HEK293 (cell line): ENCODE measurements at regions not wholly inside any gene's neighbourhood (a gene's known extent, or its start where the extent isn't known, plus 50 kb on each side); places are given as distances from the start of the nearest gene placed in this dataset.
A peak's percentile ranks its signal among the peaks of the same experiment; 100 is the strongest.

Source experiments
- GLI4 ChIP-seq: fragments of 450-650 bp; formaldehyde crosslinking; IDR thresholded peaks from 2 replicates; pipeline ENCODE4 v1.5.1; 2016; ENCODE audit warnings: missing biosample characterization, missing genetic modification characterization
- GLIS1 ChIP-seq: fragments of 450-650 bp; formaldehyde crosslinking; IDR thresholded peaks from 2 replicates; pipeline ENCODE4 v1.5.1; 2016; ENCODE audit warnings: missing biosample characterization, missing genetic modification characterization
- KLF8 ChIP-seq: fragments of 450-650 bp; formaldehyde crosslinking; IDR thresholded peaks from 2 replicates; pipeline ENCODE4 v1.5.1; 2016; ENCODE audit warnings: missing biosample characterization, missing genetic modification characterization
- MZF1 ChIP-seq: fragments of 450-650 bp; formaldehyde crosslinking; IDR thresholded peaks from 2 replicates; pipeline ENCODE4 v1.5.1; 2017; ENCODE audit warnings: missing biosample characterization, missing genetic modification characterization, borderline replicate concordance
- RBAK ChIP-seq: fragments of 450-650 bp; formaldehyde crosslinking; IDR thresholded peaks from 2 replicates; pipeline ENCODE4 v1.5.1; 2016; ENCODE audit warnings: missing biosample characterization, missing genetic modification characterization
- SETDB1 ChIP-seq: IDR thresholded peaks from one replicate; pipeline ENCODE4 v1.6.1; 2017; ENCODE audit warnings: mild to moderate bottlenecking, low read length, moderate library complexity, mixed read lengths; ENCODE audit not compliant: insufficient read length
- SP2 ChIP-seq: fragments of 450-650 bp; formaldehyde crosslinking; IDR thresholded peaks from 2 replicates; pipeline ENCODE4 v1.5.1; 2016; ENCODE audit warnings: missing biosample characterization, missing genetic modification characterization
- YY1 ChIP-seq: fragments of 450-650 bp; formaldehyde crosslinking; IDR thresholded peaks from 2 replicates; pipeline ENCODE4 v1.5.1; 2018; ENCODE audit warnings: missing biosample characterization, missing genetic modification characterization
- ZBTB20 ChIP-seq: fragments of 450-650 bp; formaldehyde crosslinking; IDR thresholded peaks from 2 replicates; pipeline ENCODE4 v1.5.1; 2016; ENCODE audit warnings: missing biosample characterization, missing genetic modification characterization
- ZBTB48 ChIP-seq: fragments of 450-650 bp; formaldehyde crosslinking; IDR thresholded peaks from 2 replicates; pipeline ENCODE4 v1.5.1; 2016; ENCODE audit warnings: missing biosample characterization, missing genetic modification characterization
- ZBTB8A ChIP-seq: fragments of 450-650 bp; formaldehyde crosslinking; IDR thresholded peaks from 2 replicates; pipeline ENCODE4 v1.5.1; 2016; ENCODE audit warnings: missing biosample characterization, missing genetic modification characterization
- ZEB2 ChIP-seq: fragments of 450-650 bp; formaldehyde crosslinking; IDR thresholded peaks from 2 replicates; pipeline ENCODE4 v1.5.1; 2016; ENCODE audit warnings: missing biosample characterization, missing genetic modification characterization
- ZFP37 ChIP-seq: fragments of 450-650 bp; formaldehyde crosslinking; IDR thresholded peaks from 2 replicates; pipeline ENCODE4 v1.5.1; 2016; ENCODE audit warnings: missing biosample characterization, missing genetic modification characterization
- ZFP69B ChIP-seq: fragments of 450-650 bp; formaldehyde crosslinking; IDR thresholded peaks from 2 replicates; pipeline ENCODE4 v1.5.1; 2016; ENCODE audit warnings: missing biosample characterization, missing genetic modification characterization
- ZIC2 ChIP-seq: fragments of 450-650 bp; formaldehyde crosslinking; IDR thresholded peaks from 2 replicates; pipeline ENCODE4 v1.5.1; 2016; ENCODE audit warnings: missing biosample characterization, missing genetic modification characterization
- ZNF10 ChIP-seq: fragments of 450-650 bp; formaldehyde crosslinking; IDR thresholded peaks from 2 replicates; pipeline ENCODE4 v1.5.1; 2017; ENCODE audit warnings: missing biosample characterization, missing genetic modification characterization
- ZNF184 ChIP-seq: fragments of 450-650 bp; IDR thresholded peaks from 2 replicates; pipeline ENCODE4 v1.5.1; 2018; ENCODE audit warnings: missing biosample characterization, mild to moderate bottlenecking, missing genetic modification characterization
- ZNF2 ChIP-seq: fragments of 450-650 bp; formaldehyde crosslinking; IDR thresholded peaks from 2 replicates; pipeline ENCODE4 v1.5.1; 2016; ENCODE audit warnings: missing biosample characterization, missing genetic modification characterization
- ZNF214 ChIP-seq: fragments of 450-650 bp; formaldehyde crosslinking; IDR thresholded peaks from 2 replicates; pipeline ENCODE4 v1.5.1; 2017; ENCODE audit warnings: missing biosample characterization, mild to moderate bottlenecking, missing genetic modification characterization, borderline replicate concordance
- ZNF341 ChIP-seq: fragments of 450-650 bp; formaldehyde crosslinking; IDR thresholded peaks from 2 replicates; pipeline ENCODE4; 2016; ENCODE audit warnings: low read depth, missing biosample characterization, missing genetic modification characterization
- ZNF391 ChIP-seq: fragments of 450-650 bp; formaldehyde crosslinking; IDR thresholded peaks from 2 replicates; pipeline ENCODE4 v1.5.1; 2016; ENCODE audit warnings: low read depth, missing biosample characterization, missing genetic modification characterization, borderline replicate concordance
- ZNF416 ChIP-seq: fragments of 450-650 bp; formaldehyde crosslinking; IDR thresholded peaks from 2 replicates; pipeline ENCODE4 v1.5.1; 2016; ENCODE audit warnings: missing biosample characterization, missing genetic modification characterization
- ZNF423 ChIP-seq: fragments of 450-650 bp; formaldehyde crosslinking; IDR thresholded peaks from 2 replicates; pipeline ENCODE4 v1.5.1; 2016; ENCODE audit warnings: missing biosample characterization, missing genetic modification characterization
- ZNF433 ChIP-seq: fragments of 450-650 bp; formaldehyde crosslinking; IDR thresholded peaks from 2 replicates; pipeline ENCODE4 v1.5.1; 2016; ENCODE audit warnings: missing biosample characterization, missing genetic modification characterization, low read depth
- ZNF529 ChIP-seq: fragments of 450-650 bp; formaldehyde crosslinking; IDR thresholded peaks from 2 replicates; pipeline ENCODE4 v1.5.1; 2017; ENCODE audit warnings: missing genetic modification characterization, missing biosample characterization; ENCODE audit not compliant: insufficient replicate concordance
- ZNF600 ChIP-seq: fragments of 450-650 bp; formaldehyde crosslinking; IDR thresholded peaks from 2 replicates; pipeline ENCODE4 v1.5.1; 2016; ENCODE audit warnings: missing biosample characterization, missing genetic modification characterization
- ZNF623 ChIP-seq: fragments of 450-650 bp; formaldehyde crosslinking; IDR thresholded peaks from 2 replicates; pipeline ENCODE4 v1.5.1; 2016; ENCODE audit warnings: missing biosample characterization, missing genetic modification characterization
- ZNF629 ChIP-seq: fragments of 450-650 bp; formaldehyde crosslinking; IDR thresholded peaks from 2 replicates; pipeline ENCODE4 v1.5.1; 2017; ENCODE audit warnings: missing biosample characterization, missing genetic modification characterization
- ZNF791 ChIP-seq: fragments of 450-650 bp; formaldehyde crosslinking; IDR thresholded peaks from 2 replicates; pipeline ENCODE4 v1.5.1; 2016; ENCODE audit warnings: missing biosample characterization, missing genetic modification characterization
- ZNF843 ChIP-seq: fragments of 450-650 bp; formaldehyde crosslinking; IDR thresholded peaks from 2 replicates; pipeline ENCODE4 v1.5.1; 2016; ENCODE audit warnings: missing biosample characterization, missing genetic modification characterization
- ZXDB ChIP-seq: fragments of 450-650 bp; formaldehyde crosslinking; IDR thresholded peaks from 2 replicates; pipeline ENCODE4 v1.5.1; 2016; ENCODE audit warnings: missing biosample characterization, missing genetic modification characterization
- TF ChIP-seq, protein P1 (sequence below): fragments of 450-650 bp; formaldehyde crosslinking; IDR thresholded peaks from 2 replicates; pipeline ENCODE4 v1.5.1; 2016; ENCODE audit warnings: missing biosample characterization, missing genetic modification characterization
- TF ChIP-seq, protein P2 (sequence below): fragments of 450-650 bp; formaldehyde crosslinking; IDR thresholded peaks from 2 replicates; pipeline ENCODE4 v1.5.1; 2017; ENCODE audit warnings: missing biosample characterization, missing genetic modification characterization
- TF ChIP-seq, protein P3 (sequence below): fragments of 450-650 bp; formaldehyde crosslinking; IDR thresholded peaks from 2 replicates; pipeline ENCODE4 v1.5.1; 2017; ENCODE audit warnings: missing biosample characterization, missing genetic modification characterization
- TF ChIP-seq, protein P4 (sequence below): fragments of 450-650 bp; formaldehyde crosslinking; IDR thresholded peaks from 2 replicates; pipeline ENCODE4 v1.5.1; 2016; ENCODE audit warnings: missing biosample characterization, missing genetic modification characterization

DNA sequence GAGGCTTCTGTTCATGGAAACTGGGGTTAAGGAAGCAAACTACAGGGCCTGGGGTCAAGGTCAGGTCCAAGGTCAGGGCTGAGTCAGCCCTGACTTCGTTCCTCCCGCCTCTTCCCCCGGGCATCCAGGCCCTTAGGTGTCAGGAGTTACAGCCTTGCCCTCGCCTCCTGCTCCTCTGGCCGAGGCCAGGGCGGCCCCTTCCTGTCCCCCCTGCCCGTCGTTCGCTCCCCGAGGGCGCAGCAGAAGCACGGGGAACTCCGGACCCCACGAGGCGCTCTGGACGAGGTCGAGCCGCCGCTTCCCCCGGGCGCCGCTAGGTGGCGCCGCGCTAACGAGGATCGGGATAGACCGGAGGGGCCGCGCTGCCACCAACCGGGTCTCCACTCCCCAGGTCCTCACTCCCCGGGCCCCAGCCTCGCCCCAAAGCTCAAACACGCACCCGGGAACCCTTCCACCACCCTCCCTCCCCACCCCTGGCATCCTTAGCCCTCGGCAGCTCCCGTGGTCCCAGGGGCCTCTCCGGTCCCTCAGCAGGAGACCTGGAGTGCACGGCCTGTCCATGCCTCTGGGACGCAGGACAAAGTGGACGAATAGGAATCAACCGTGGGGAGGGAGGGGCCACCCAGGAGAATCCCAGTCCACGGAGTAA lies 59.2 kb upstream of the MYL10 start (continued):
- TF ChIP-seq ZNF214 (tag by site-specific recombination) = no peak
- TF ChIP-seq ZNF341 (tag by site-specific recombination) = peak; percentile 93
- no peak for TF ChIP-seq YY1 (tag by site-specific recombination)
- no peak for TF ChIP-seq SP2 (tag by site-specific recombination)
- no peak for TF ChIP-seq ZNF433
- TF ChIP-seq ZIC2 (tag by site-specific recombination) = peak; percentile 33; the same call in 1 of the 2 replicates
- TF ChIP-seq ZNF791 (tag by site-specific recombination) = no peak
- TF ChIP-seq, protein P1, sequence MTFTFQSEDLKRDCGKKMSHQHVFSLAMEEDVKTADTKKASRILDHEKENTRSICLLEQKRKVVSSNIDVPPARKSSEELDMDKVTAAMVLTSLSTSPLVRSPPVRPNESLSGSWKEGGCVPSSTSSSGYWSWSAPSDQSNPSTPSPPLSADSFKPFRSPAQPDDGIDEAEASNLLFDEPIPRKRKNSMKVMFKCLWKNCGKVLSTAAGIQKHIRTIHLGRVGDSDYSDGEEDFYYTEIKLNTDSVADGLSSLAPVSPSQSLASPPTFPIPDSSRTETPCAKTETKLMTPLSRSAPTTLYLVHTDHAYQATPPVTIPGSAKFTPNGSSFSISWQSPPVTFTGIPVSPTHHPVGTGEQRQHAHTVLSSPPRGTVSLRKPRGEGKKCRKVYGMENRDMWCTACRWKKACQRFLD (tag by site-specific recombination) = no peak
- TF ChIP-seq, protein P2, sequence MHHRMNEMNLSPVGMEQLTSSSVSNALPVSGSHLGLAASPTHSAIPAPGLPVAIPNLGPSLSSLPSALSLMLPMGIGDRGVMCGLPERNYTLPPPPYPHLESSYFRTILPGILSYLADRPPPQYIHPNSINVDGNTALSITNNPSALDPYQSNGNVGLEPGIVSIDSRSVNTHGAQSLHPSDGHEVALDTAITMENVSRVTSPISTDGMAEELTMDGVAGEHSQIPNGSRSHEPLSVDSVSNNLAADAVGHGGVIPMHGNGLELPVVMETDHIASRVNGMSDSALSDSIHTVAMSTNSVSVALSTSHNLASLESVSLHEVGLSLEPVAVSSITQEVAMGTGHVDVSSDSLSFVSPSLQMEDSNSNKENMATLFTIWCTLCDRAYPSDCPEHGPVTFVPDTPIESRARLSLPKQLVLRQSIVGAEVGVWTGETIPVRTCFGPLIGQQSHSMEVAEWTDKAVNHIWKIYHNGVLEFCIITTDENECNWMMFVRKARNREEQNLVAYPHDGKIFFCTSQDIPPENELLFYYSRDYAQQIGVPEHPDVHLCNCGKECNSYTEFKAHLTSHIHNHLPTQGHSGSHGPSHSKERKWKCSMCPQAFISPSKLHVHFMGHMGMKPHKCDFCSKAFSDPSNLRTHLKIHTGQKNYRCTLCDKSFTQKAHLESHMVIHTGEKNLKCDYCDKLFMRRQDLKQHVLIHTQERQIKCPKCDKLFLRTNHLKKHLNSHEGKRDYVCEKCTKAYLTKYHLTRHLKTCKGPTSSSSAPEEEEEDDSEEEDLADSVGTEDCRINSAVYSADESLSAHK (tag by site-specific recombination) = no peak
- 0 out of 2 replicates have a peak, but pooled peaks have one; percentile 27 for TF ChIP-seq ZFP69B
- TF ChIP-seq ZBTB48 = peak; percentile 87
- TF ChIP-seq ZNF416 (tag by site-specific recombination) = no peak
- peak; percentile 88 for TF ChIP-seq ZNF2 (tag by site-specific recombination)
- peak; percentile 65 for TF ChIP-seq ZBTB20
- TF ChIP-seq MZF1 (tag by site-specific recombination) = no peak
- no peak for TF ChIP-seq SETDB1
- TF ChIP-seq ZNF10 = peak; percentile 37; the same call in 1 of the 2 replicates
- TF ChIP-seq, protein P3, sequence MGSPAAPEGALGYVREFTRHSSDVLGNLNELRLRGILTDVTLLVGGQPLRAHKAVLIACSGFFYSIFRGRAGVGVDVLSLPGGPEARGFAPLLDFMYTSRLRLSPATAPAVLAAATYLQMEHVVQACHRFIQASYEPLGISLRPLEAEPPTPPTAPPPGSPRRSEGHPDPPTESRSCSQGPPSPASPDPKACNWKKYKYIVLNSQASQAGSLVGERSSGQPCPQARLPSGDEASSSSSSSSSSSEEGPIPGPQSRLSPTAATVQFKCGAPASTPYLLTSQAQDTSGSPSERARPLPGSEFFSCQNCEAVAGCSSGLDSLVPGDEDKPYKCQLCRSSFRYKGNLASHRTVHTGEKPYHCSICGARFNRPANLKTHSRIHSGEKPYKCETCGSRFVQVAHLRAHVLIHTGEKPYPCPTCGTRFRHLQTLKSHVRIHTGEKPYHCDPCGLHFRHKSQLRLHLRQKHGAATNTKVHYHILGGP (tag by site-specific recombination) = no peak
- TF ChIP-seq ZNF600 (tag by site-specific recombination) = peak; percentile 53
- TF ChIP-seq GLIS1 (tag by site-specific recombination) = peak; percentile 78
- TF ChIP-seq ZXDB = peak; percentile 44
- TF ChIP-seq KLF8 = 0 out of 2 replicates have a peak, but pooled peaks have one; percentile 28
- TF ChIP-seq RBAK (tag by site-specific recombination) = no peak
- TF ChIP-seq ZNF843 = peak; percentile 39; the same call in 1 of the 2 replicates
- TF ChIP-seq ZNF184 = no peak
- TF ChIP-seq ZBTB8A = peak; percentile 36; the same call in 1 of the 2 replicates
- TF ChIP-seq ZNF423 = peak; percentile 25; the same call in 1 of the 2 replicates
- TF ChIP-seq ZNF391 = peak; percentile 51; the same call in 1 of the 2 replicates
- TF ChIP-seq ZEB2 (tag by site-specific recombination) = peak; percentile 87
- no peak for TF ChIP-seq ZNF623 (tag by site-specific recombination)
- TF ChIP-seq ZFP37 = 0 out of 2 replicates have a peak, but pooled peaks have one; percentile 68
- TF ChIP-seq, protein P4, sequence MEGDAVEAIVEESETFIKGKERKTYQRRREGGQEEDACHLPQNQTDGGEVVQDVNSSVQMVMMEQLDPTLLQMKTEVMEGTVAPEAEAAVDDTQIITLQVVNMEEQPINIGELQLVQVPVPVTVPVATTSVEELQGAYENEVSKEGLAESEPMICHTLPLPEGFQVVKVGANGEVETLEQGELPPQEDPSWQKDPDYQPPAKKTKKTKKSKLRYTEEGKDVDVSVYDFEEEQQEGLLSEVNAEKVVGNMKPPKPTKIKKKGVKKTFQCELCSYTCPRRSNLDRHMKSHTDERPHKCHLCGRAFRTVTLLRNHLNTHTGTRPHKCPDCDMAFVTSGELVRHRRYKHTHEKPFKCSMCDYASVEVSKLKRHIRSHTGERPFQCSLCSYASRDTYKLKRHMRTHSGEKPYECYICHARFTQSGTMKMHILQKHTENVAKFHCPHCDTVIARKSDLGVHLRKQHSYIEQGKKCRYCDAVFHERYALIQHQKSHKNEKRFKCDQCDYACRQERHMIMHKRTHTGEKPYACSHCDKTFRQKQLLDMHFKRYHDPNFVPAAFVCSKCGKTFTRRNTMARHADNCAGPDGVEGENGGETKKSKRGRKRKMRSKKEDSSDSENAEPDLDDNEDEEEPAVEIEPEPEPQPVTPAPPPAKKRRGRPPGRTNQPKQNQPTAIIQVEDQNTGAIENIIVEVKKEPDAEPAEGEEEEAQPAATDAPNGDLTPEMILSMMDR (tag by site-specific recombination) = peak; percentile 97
- no peak for TF ChIP-seq ZNF529
- no peak for TF ChIP-seq GLI4 (tag by site-specific recombination)
- 0 out of 2 replicates have a peak, but pooled peaks have one; percentile 25 for TF ChIP-seq ZNF629 (tag by site-specific recombination)
